CD4-positive, alpha-beta T cell treated with Interleukin-12 subunit alpha and Interleukin-12 subunit beta, for 1 hour (primary cell): ENCODE measurements at regions not wholly inside any gene's neighbourhood (a gene's known extent, or its start where the extent isn't known, plus 50 kb on each side); places are given as distances from the start of the nearest gene placed in this dataset.
"Not testable (repeated sequence)": the region's sequence is repeated elsewhere in the genome, so short reads cannot be mapped to it uniquely, and the experiment has no call there.

Experiments used
- DNase-seq: peaks from one replicate; pipeline ENCODE4 v3.0.0-alpha.2; 2020

- DNase-seq, result no peak
Observed at GRCh38 chr4:23976423-23976822, 86.6 kb upstream of the PPARGC1A start.

GRCh38 chr4:23973308-23973855, 83.5 kb upstream of the PPARGC1A start:
- no peak for DNase-seq

GRCh38 chr4:23972805-23973204, 83.0 kb upstream of the PPARGC1A start:
- DNase-seq, result no peak

GRCh38 chr4:23972187-23972586, 82.3 kb upstream of the PPARGC1A start:
- no peak for DNase-seq

- no peak for DNase-seq
Observed at GRCh38 chr4:23970201-23970850, 80.5 kb upstream of the PPARGC1A start.

GRCh38 chr4:23969635-23970145, 79.8 kb upstream of the PPARGC1A start:
- DNase-seq, result no peak

- DNase-seq, result no peak
Observed at GRCh38 chr4:23967281-23967680, 77.4 kb upstream of the PPARGC1A start.

- no peak for DNase-seq
Observed at GRCh38 chr4:23966725-23967124, 76.9 kb upstream of the PPARGC1A start.

- DNase-seq, result no peak
Observed at GRCh38 chr4:23962462-23962861, 72.6 kb upstream of the PPARGC1A start.

GRCh38 chr4:23961395-23961794, 71.5 kb upstream of the PPARGC1A start:
- not testable (repeated sequence) for DNase-seq

GRCh38 chr4:23959396-23960148, 69.7 kb upstream of the PPARGC1A start:
- no peak for DNase-seq

GRCh38 chr4:23958749-23959148, 68.9 kb upstream of the PPARGC1A start:
- no peak for DNase-seq

GRCh38 chr4:23957465-23957864, 67.6 kb upstream of the PPARGC1A start:
- DNase-seq, result no peak

GRCh38 chr4:23956601-23957364, 66.9 kb upstream of the PPARGC1A start:
- no peak for DNase-seq

GRCh38 chr4:23952258-23952657, 62.4 kb upstream of the PPARGC1A start:
- no peak for DNase-seq

- DNase-seq, result no peak
Observed at GRCh38 chr4:23947826-23948225, 58.0 kb upstream of the PPARGC1A start.

- no peak for DNase-seq
Observed at GRCh38 chr4:23946299-23946698, 56.5 kb upstream of the PPARGC1A start.

- no peak for DNase-seq
Observed at GRCh38 chr4:23945451-23946017, 55.7 kb upstream of the PPARGC1A start.

GRCh38 chr4:23944556-23944955, 54.7 kb upstream of the PPARGC1A start:
- not testable (repeated sequence) for DNase-seq

GRCh38 chr4:23943478-23943877, 53.6 kb upstream of the PPARGC1A start:
- DNase-seq, result no peak

- no peak for DNase-seq
Observed at GRCh38 chr4:23942471-23942870, 52.6 kb upstream of the PPARGC1A start.
